Superior temporal gyrus (tissue), 1 donor: ENCODE measurements at regions not wholly inside any gene's neighbourhood (a gene's known extent, or its start where the extent isn't known, plus 50 kb on each side); places are given as distances from the start of the nearest gene placed in this dataset.

ENCODE experiments used
- DNase-seq: peaks from one replicate; pipeline ENCODE4 v3.0.0-alpha.2; 2016; ENCODE audit errors: extremely low spot score

- DNase-seq = no peak
These were observed 52.8 kb upstream of the VWDE start for GRCh38 chr7:12456506-12456905.

GRCh38 chr7:12458520-12459131 lies 55.0 kb upstream of the VWDE start:
- peak; percentile 64 for DNase-seq

- no peak for DNase-seq
These were observed 64.2 kb upstream of the VWDE start for GRCh38 chr7:12467837-12468236.

GRCh38 chr7:12469568-12469967 lies 65.9 kb upstream of the VWDE start:
- DNase-seq = no peak

- no peak for DNase-seq
These were observed 67.3 kb upstream of the VWDE start for GRCh38 chr7:12470930-12471329.

GRCh38 chr7:12474035-12474434 lies 70.4 kb upstream of the VWDE start:
- no peak for DNase-seq

GRCh38 chr7:12475362-12476063 lies 71.8 kb upstream of the VWDE start:
- DNase-seq = no peak

GRCh38 chr7:12477620-12478019 lies 74.0 kb upstream of the VWDE start:
- DNase-seq = no peak

GRCh38 chr7:12481722-12482121 lies 78.1 kb upstream of the VWDE start:
- DNase-seq = no peak

- DNase-seq = no peak
These were observed 82.2 kb upstream of the VWDE start for GRCh38 chr7:12485845-12486244.

GRCh38 chr7:12488341-12488740 lies 82.2 kb upstream of the SCIN start:
- DNase-seq = no peak

- peak; percentile 73 for DNase-seq
These were observed 80.3 kb upstream of the SCIN start for GRCh38 chr7:12490107-12490688.

GRCh38 chr7:12490940-12491339 lies 79.6 kb upstream of the SCIN start:
- no peak for DNase-seq

- no peak for DNase-seq
These were observed 79.0 kb upstream of the SCIN start for GRCh38 chr7:12491526-12491925.

GRCh38 chr7:12493407-12493806 lies 77.1 kb upstream of the SCIN start:
- DNase-seq = no peak

GRCh38 chr7:12493863-12494686 lies 76.4 kb upstream of the SCIN start:
- no peak for DNase-seq

- no peak for DNase-seq
These were observed 75.9 kb upstream of the SCIN start for GRCh38 chr7:12494687-12495024.

- DNase-seq = peak; percentile 77
These were observed 73.4 kb upstream of the SCIN start for GRCh38 chr7:12496901-12497674.

- DNase-seq = peak; percentile 22
These were observed 66.4 kb upstream of the SCIN start for GRCh38 chr7:12504149-12504548.

- no peak for DNase-seq
These were observed 62.5 kb upstream of the SCIN start for GRCh38 chr7:12508005-12508404.

GRCh38 chr7:12508554-12508953 lies 62.0 kb upstream of the SCIN start:
- no peak for DNase-seq

GRCh38 chr7:12517451-12517850 lies 53.1 kb upstream of the SCIN start:
- DNase-seq = no peak
